Keratinocyte (primary cell): ENCODE measurements at regions not wholly inside any gene's neighbourhood (a gene's known extent, or its start where the extent isn't known, plus 50 kb on each side); places are given as distances from the start of the nearest gene placed in this dataset.
"Not testable (repeated sequence)": the region's sequence is repeated elsewhere in the genome, so short reads cannot be mapped to it uniquely, and the experiment has no call there.

ENCODE experiments used
- DNase-seq: peaks from one replicate; pipeline ENCODE4 v3.0.0-alpha.2; 2011; ENCODE audit warnings: low read depth, missing footprints, low spot score
- FAIRE-seq: peaks from 2 replicates; lab custom pipeline; 2011; peaks lifted over from hg19 to GRCh38; lab: Jason Lieb, UNC
- H2AFZ ChIP-seq: 2 replicates; pipeline ENCODE4 v1.6.0; 2012; ENCODE audit warnings: low read length, control low read depth, inconsistent platforms; ENCODE audit not compliant: control insufficient read depth
- H3K27ac ChIP-seq: 2 replicates; pipeline ENCODE4 v1.5.1; 2011; ENCODE audit warnings: low read length; ENCODE audit not compliant: control insufficient read depth, insufficient read depth
- H3K27me3 ChIP-seq: 3 replicates; pipeline ENCODE4 v1.6.0; 2011; ENCODE audit warnings: low read length; ENCODE audit not compliant: control insufficient read depth, insufficient read depth; ENCODE audit errors: extremely low read depth
- H3K36me3 ChIP-seq, 2 experiments: 2 replicates in 1 of 2; 3 replicates in 1 of 2; pipeline ENCODE4 v1.5.1; 2011; ENCODE audit warnings: low read length in 2 of 2, mild to moderate bottlenecking in 1 of 2; ENCODE audit not compliant: control insufficient read depth in 2 of 2, insufficient read depth in 2 of 2; ENCODE audit errors: extremely low read depth in 1 of 2
- H3K4me1 ChIP-seq: 3 replicates; pipeline ENCODE4 v1.5.1; 2011; ENCODE audit warnings: low read length; ENCODE audit not compliant: control insufficient read depth, insufficient read depth; ENCODE audit errors: extremely low read depth
- H3K4me2 ChIP-seq: 3 replicates; pipeline ENCODE4 v1.6.0; 2011; ENCODE audit warnings: low read depth, low read length; ENCODE audit not compliant: control insufficient read depth, insufficient read depth; ENCODE audit errors: extremely low read depth
- H3K4me3 ChIP-seq, 3 experiments: fragments of 200-600 bp in 1 of 3; sonication (generic) in 1 of 3; 2 replicates in 2 of 3; 3 replicates in 1 of 3; pipeline ENCODE4 v1.5.1; 2011 to 2016; ENCODE audit warnings: low read length in 3 of 3, mild to moderate bottlenecking in 3 of 3, control low read depth in 2 of 3, inconsistent platforms in 1 of 3, low read depth in 1 of 3, mixed read lengths in 1 of 3, mixed run types in 1 of 3, moderate library complexity in 1 of 3; ENCODE audit not compliant: control insufficient read depth in 2 of 3, insufficient read depth in 2 of 3; ENCODE audit errors: extremely low read depth in 1 of 3
- H3K79me2 ChIP-seq: 2 replicates; pipeline ENCODE4 v1.6.0; 2012; ENCODE audit warnings: low read length; ENCODE audit not compliant: control insufficient read depth, insufficient read depth
- H3K9ac ChIP-seq: 3 replicates; pipeline ENCODE4 v1.6.0; 2011; ENCODE audit warnings: low read length; ENCODE audit not compliant: control insufficient read depth, insufficient read depth; ENCODE audit errors: extremely low read depth
- H3K9me1 ChIP-seq: 3 replicates; pipeline ENCODE4 v1.6.0; 2011; ENCODE audit warnings: low read length; ENCODE audit not compliant: control insufficient read depth, insufficient read depth; ENCODE audit errors: extremely low read depth
- H3K9me3 ChIP-seq: 2 replicates; pipeline ENCODE4 v1.5.1; 2012; ENCODE audit warnings: low read depth, low read length; ENCODE audit not compliant: control insufficient read depth
- H4K20me1 ChIP-seq: 3 replicates; pipeline ENCODE4 v1.6.0; 2011; ENCODE audit warnings: low read length; ENCODE audit not compliant: control insufficient read depth, insufficient read depth; ENCODE audit errors: extremely low read depth
- CTCF ChIP-seq, 3 experiments: IDR thresholded peaks in 1 of 3; conservative IDR thresholded peaks in 1 of 3; optimal IDR thresholded peaks in 1 of 3; 2 replicates in 2 of 3; 3 replicates in 1 of 3; pipeline versions ENCODE3 to v1.5.1; 2011; ENCODE audit warnings: low read length in 3 of 3, mild to moderate bottlenecking in 3 of 3, moderate library complexity in 2 of 3, control low read depth in 1 of 3, inconsistent platforms in 1 of 3; ENCODE audit not compliant: insufficient read depth in 2 of 3; ENCODE audit errors: extremely low read depth in 1 of 3
- EZH2 ChIP-seq: IDR thresholded peaks from one replicate; pipeline ENCODE4 v1.6.1; 2012; ENCODE audit warnings: inconsistent platforms, mild to moderate bottlenecking, low read length, moderate library complexity
- dilution Hi-C: fragments of 300-500 bp; cut with MboI; formaldehyde crosslinking; loops from one replicate; pipeline ENCODE4 v1.7.0; 2020; ENCODE audit warnings: low sequenced_read_pairs; ENCODE audit not compliant: extremely low pct_ligation_motif_present

DNA sequence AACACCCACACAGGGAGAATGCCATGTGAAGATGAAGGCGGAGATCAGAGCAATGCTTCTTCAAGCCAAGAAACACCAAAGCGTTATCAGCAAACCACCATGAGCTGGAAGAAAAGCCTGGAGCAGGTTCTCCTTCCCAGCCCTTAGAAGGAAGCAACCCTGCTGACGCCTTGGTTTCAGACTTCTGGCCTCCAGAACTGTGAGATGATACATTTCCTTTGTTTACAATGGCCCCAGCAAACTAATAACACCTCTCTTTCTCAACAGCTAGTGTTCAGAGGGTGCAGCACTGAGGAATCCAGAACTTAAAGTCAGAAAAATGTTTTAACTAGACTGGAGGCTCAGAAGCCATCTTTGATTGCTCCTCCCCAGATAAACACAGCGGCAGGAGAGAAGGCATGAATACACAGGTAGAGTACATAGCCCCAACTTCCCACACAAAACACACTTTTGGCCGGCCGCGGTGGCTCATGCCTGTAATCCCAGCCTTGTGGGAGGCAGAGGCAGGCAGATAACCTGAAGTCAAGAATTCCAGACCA is 132.4 kb upstream of the LPP start:
- H3K4me2 ChIP-seq: no peak overlapping the region
- H3K9me3 ChIP-seq: no peaks in the 10 kb centered on the region
- H3K27ac ChIP-seq: no peak overlapping the region
- no peak overlapping the region for H3K4me3 ChIP-seq
- no peaks in the 10 kb centered on the region for H3K36me3 ChIP-seq
- FAIRE-seq (no peak), DNase-seq (no peak)
- dilution Hi-C loops: no loop called here
- H3K9me1 ChIP-seq: no peaks in the 10 kb centered on the region
- no peaks in the 10 kb centered on the region for H4K20me1 ChIP-seq
- TF ChIP-seq CTCF (optimal IDR thresholded peaks at IDR 0.05 in 1 of 3, IDR thresholded peaks at IDR 0.05 in 1 of 3, conservative IDR thresholded peaks at IDR 0.05 in 1 of 3; ENCODE audit: extremely low read depth in 1 of 3, insufficient read depth in 2 of 3, low read length in 3 of 3): no peak
- TF ChIP-seq EZH2: no peak
- no peak overlapping the region for H2AFZ ChIP-seq
- no peaks in the 10 kb centered on the region for H3K27me3 ChIP-seq
- no peaks in the 10 kb centered on the region for H3K79me2 ChIP-seq
- no peaks in the 10 kb centered on the region for H3K4me1 ChIP-seq
- H3K9ac ChIP-seq: no peak overlapping the region

- DNase-seq, H3K27ac ChIP-seq, H3K27me3 ChIP-seq, H3K4me2 ChIP-seq, H3K79me2 ChIP-seq, dilution Hi-C loops, H3K9me1 ChIP-seq, H2AFZ ChIP-seq, H3K9me3 ChIP-seq, H3K36me3 ChIP-seq, H4K20me1 ChIP-seq, H3K9ac ChIP-seq, H3K4me3 ChIP-seq, FAIRE-seq, H3K4me1 ChIP-seq: not testable (repeated sequence)
These were observed 131.1 kb upstream of the LPP start for GRCh38 chr3:188022902-188023301.

DNA sequence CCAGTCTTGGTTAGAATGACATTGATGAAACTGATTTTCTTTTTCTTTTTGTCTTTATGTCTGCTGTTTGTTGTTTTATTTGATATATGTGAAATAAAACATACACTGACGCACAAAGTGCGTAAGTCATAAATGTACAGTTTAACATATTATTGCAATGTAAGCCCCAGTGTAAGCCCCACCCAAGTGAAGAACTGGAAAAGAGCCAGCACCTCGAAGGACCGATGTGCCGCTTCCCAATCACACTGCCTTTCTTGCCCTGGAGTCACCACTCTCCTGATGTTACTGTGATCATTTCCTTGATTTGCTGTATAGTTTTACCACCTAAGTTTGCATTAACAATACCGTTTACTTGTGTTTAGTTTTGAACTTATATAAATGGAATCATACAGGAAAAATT is 128.4 kb upstream of the LPP start:
- dilution Hi-C loops: no loop called here
- Histone ChIP-seq H3K4me3 (no peak overlapping the region), H3K27ac (no peak overlapping the region), H3K79me2 (no peaks in the 10 kb centered on the region), H3K4me1 (no peaks in the 10 kb centered on the region), H3K4me2 (no peak overlapping the region), H3K9me1 (no peaks in the 10 kb centered on the region), H3K36me3 (no peaks in the 10 kb centered on the region), H3K27me3 (no peaks in the 10 kb centered on the region), H3K9me3 (no peaks in the 10 kb centered on the region), H4K20me1 (no peaks in the 10 kb centered on the region), H2AFZ (no peak overlapping the region), H3K9ac (no peak overlapping the region)
- TF ChIP-seq EZH2 (no peak), CTCF (optimal IDR thresholded peaks at IDR 0.05 in 1 of 3, IDR thresholded peaks at IDR 0.05 in 1 of 3, conservative IDR thresholded peaks at IDR 0.05 in 1 of 3; ENCODE audit: extremely low read depth in 1 of 3, insufficient read depth in 2 of 3, low read length in 3 of 3) (no peak)
- no peak for DNase-seq
- no peak for FAIRE-seq
